ENCODE measurements at regions not wholly inside any gene's neighbourhood (a gene's known extent, or its start where the extent isn't known, plus 50 kb on each side); places are given as distances from the start of the nearest gene placed in this dataset.

DNA sequence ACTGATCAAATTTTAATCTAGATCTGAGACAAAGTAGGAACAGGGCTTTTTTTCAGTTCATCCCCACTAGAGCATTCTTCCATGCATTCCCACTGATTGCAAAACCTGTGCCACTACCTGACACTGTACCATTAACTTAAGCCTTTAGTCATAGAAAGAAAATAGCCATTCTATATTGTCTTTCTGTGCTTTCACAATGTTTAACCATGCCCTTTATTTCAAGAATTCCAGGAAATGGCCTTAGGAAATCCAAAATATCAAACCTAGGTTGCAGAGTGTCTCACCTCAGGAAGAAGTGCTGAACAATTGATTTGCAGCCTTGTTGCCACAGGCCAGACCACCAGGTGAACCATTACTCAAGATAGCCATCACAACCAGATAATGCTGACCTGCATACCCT, 56.2 kb upstream of the TGFBR2 start:
- Histone ChIP-seq H3K9me3 (ENCODE audit: low read depth, low read length) (no peaks in the 10 kb centered on the region), H3K4me3 (ENCODE audit: insufficient read depth, low read length) (no peak overlapping the region), H3K27ac (ENCODE audit: low read depth, low read length) (no peak overlapping the region), H3K4me2 (ENCODE audit: insufficient read depth, low read length) (no peak overlapping the region), H3K4me1 (ENCODE audit: insufficient read depth, low read length) (peaks cover 5% of the 10 kb centered on the region), H3K36me3 (ENCODE audit: insufficient read depth, low read length) (no peaks in the 10 kb centered on the region), H4K20me1 (ENCODE audit: insufficient read depth, low read length) (no peaks in the 10 kb centered on the region), H2AFZ (ENCODE audit: low read length) (no peak overlapping the region), H3K27me3 (ENCODE audit: insufficient read depth, low read length) (no peaks in the 10 kb centered on the region), H3K79me2 (ENCODE audit: insufficient read depth, low read length) (no peaks in the 10 kb centered on the region)
- TF ChIP-seq, protein P1, sequence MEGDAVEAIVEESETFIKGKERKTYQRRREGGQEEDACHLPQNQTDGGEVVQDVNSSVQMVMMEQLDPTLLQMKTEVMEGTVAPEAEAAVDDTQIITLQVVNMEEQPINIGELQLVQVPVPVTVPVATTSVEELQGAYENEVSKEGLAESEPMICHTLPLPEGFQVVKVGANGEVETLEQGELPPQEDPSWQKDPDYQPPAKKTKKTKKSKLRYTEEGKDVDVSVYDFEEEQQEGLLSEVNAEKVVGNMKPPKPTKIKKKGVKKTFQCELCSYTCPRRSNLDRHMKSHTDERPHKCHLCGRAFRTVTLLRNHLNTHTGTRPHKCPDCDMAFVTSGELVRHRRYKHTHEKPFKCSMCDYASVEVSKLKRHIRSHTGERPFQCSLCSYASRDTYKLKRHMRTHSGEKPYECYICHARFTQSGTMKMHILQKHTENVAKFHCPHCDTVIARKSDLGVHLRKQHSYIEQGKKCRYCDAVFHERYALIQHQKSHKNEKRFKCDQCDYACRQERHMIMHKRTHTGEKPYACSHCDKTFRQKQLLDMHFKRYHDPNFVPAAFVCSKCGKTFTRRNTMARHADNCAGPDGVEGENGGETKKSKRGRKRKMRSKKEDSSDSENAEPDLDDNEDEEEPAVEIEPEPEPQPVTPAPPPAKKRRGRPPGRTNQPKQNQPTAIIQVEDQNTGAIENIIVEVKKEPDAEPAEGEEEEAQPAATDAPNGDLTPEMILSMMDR (IDR thresholded peaks at IDR 0.05; ENCODE audit: extremely low read depth, low read depth, low read length), result no peak
- DNase-seq (ENCODE audit: insufficient read length, low spot score, missing footprints), result no peak

DNA sequence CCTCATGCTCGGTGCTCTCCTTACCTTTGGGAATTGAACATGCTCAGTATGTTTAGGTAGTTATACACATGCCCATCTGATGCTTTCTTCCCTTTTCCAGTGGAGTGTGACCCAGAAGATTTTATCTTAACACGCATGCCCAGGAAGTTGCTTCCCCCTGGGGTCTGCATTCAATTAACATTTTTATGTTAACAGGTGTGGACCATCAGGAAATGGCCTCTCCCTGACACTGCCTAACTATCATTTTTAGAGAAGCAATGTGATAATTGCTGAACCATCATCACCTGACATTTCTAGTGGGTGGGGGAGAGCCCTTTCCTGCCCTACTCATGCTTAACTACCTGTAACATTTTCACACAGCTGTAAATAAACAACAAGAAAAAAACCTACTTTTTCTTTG, 55.1 kb upstream of the TGFBR2 start:
- H3K4me1 ChIP-seq (ENCODE audit: insufficient read depth, low read length), result peaks cover 5% of the 10 kb centered on the region
- no peaks in the 10 kb centered on the region for H3K36me3 ChIP-seq (ENCODE audit: insufficient read depth, low read length)
- TF ChIP-seq, protein P1 (IDR thresholded peaks at IDR 0.05; ENCODE audit: extremely low read depth, low read depth, low read length), result no peak
- H4K20me1 ChIP-seq (ENCODE audit: insufficient read depth, low read length), result no peaks in the 10 kb centered on the region
- H3K27ac ChIP-seq (ENCODE audit: low read depth, low read length), result no peak overlapping the region
- no peaks in the 10 kb centered on the region for H3K27me3 ChIP-seq (ENCODE audit: insufficient read depth, low read length)
- no peak for DNase-seq (ENCODE audit: insufficient read length, low spot score, missing footprints)
- H3K4me2 ChIP-seq (ENCODE audit: insufficient read depth, low read length), result no peak overlapping the region
- H3K4me3 ChIP-seq (ENCODE audit: insufficient read depth, low read length), result no peak overlapping the region
- H3K9me3 ChIP-seq (ENCODE audit: low read depth, low read length), result no peaks in the 10 kb centered on the region
- no peak overlapping the region for H2AFZ ChIP-seq (ENCODE audit: low read length)
- no peaks in the 10 kb centered on the region for H3K79me2 ChIP-seq (ENCODE audit: insufficient read depth, low read length)

DNA sequence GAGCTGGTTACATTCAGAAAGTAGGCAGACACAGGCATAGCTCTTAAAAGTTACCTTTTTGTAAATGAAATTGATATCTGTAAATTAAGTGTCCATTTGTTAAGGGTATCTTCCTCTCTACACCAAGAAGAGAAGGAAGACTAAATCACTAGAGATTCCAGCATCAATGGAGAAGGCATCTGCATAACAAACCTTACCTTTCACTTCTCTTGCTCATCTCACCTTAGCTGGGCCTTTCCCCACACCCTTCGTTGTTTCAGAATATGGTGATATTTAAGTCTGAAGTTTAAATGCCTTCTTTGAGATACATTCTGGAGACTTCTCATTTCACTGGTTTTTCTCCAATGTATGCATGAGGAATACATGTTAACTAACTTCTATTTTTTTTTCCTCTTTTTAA, 54.5 kb upstream of the TGFBR2 start:
- Histone ChIP-seq H4K20me1 (ENCODE audit: insufficient read depth, low read length) (no peaks in the 10 kb centered on the region), H3K36me3 (ENCODE audit: insufficient read depth, low read length) (no peaks in the 10 kb centered on the region), H3K27me3 (ENCODE audit: insufficient read depth, low read length) (no peaks in the 10 kb centered on the region), H3K4me1 (ENCODE audit: insufficient read depth, low read length) (peaks cover 5% of the 10 kb centered on the region), H3K4me2 (ENCODE audit: insufficient read depth, low read length) (no peak overlapping the region), H3K4me3 (ENCODE audit: insufficient read depth, low read length) (no peak overlapping the region), H3K9me3 (ENCODE audit: low read depth, low read length) (no peaks in the 10 kb centered on the region), H2AFZ (ENCODE audit: low read length) (no peak overlapping the region), H3K27ac (ENCODE audit: low read depth, low read length) (no peak overlapping the region), H3K79me2 (ENCODE audit: insufficient read depth, low read length) (no peaks in the 10 kb centered on the region)
- DNase-seq (ENCODE audit: insufficient read length, low spot score, missing footprints), result no peak
- TF ChIP-seq, protein P1 (IDR thresholded peaks at IDR 0.05; ENCODE audit: extremely low read depth, low read depth, low read length), result no peak

DNA sequence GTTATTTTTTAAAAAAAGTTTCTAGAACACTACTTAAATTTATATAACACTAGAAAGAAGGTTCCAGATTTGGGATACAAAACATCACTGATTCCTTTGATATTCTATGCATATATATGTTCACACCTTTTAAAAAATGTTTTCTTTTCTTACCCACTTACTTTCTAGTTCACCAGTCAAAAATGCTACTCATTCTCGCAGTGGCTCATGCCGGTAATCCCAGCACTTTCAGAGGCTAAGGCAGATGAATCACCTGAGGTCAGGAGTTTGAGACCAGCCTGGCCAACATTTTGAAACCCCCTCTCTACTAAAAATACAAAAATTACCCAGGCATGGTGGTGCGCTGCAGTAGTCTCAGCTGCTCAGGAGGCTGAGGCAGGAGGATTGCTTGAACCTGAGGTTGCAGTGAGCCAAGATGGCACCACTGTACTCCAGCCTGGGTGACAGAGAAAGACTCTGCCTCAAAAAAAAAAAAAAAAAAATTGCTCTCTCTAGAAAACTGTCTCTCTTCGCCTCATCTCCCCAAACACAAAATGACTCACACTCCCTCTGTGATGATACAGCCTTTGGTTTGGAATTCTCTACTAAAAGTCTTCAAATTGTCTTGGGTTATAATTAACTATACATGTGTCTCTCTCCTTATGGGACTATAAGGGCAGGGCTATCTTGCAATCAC, 52.6 kb upstream of the TGFBR2 start:
- peak; percentile 65 for DNase-seq (ENCODE audit: insufficient read length, low spot score, missing footprints)
- Histone ChIP-seq H2AFZ (ENCODE audit: low read length) (no peak overlapping the region), H3K4me2 (ENCODE audit: insufficient read depth, low read length) (no peak overlapping the region), H3K79me2 (ENCODE audit: insufficient read depth, low read length) (no peaks in the 10 kb centered on the region), H3K4me3 (ENCODE audit: insufficient read depth, low read length) (no peak overlapping the region), H3K27me3 (ENCODE audit: insufficient read depth, low read length) (no peaks in the 10 kb centered on the region), H3K9me3 (ENCODE audit: low read depth, low read length) (no peaks in the 10 kb centered on the region), H3K36me3 (ENCODE audit: insufficient read depth, low read length) (no peaks in the 10 kb centered on the region), H3K4me1 (ENCODE audit: insufficient read depth, low read length) (peaks cover 5% of the 10 kb centered on the region), H4K20me1 (ENCODE audit: insufficient read depth, low read length) (no peaks in the 10 kb centered on the region), H3K27ac (ENCODE audit: low read depth, low read length) (no peak overlapping the region)
- TF ChIP-seq, protein P1 (IDR thresholded peaks at IDR 0.05; ENCODE audit: extremely low read depth, low read depth, low read length), result no peak
